CD4-positive, alpha-beta T cell treated with Interleukin-6 at 100 ng/mL for 8 hours (primary cell): ENCODE measurements at regions not wholly inside any gene's neighbourhood (a gene's known extent, or its start where the extent isn't known, plus 50 kb on each side); places are given as distances from the start of the nearest gene placed in this dataset.

Experiments
- DNase-seq: peaks from one replicate; pipeline ENCODE4 v3.0.0-alpha.2; 2020; ENCODE audit warnings: mixed read lengths, low spot score

DNA sequence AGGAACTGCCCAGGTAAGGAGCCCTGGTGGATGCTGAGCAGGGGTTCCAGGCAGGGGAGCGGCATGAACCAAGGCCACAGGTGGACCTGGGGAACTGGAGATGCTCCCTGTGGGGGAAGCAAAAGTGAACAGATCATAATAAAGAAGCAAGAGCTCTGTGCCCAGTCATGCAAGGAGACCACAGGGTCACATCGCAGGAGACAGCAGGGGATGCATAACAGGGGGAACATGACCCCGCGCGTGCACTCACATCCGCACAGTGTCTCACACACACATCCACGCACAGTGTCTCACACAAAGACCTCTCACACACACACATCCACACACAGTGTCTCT is 473.3 kb upstream of the HS6ST1 start:
- DNase-seq: no peak

DNA sequence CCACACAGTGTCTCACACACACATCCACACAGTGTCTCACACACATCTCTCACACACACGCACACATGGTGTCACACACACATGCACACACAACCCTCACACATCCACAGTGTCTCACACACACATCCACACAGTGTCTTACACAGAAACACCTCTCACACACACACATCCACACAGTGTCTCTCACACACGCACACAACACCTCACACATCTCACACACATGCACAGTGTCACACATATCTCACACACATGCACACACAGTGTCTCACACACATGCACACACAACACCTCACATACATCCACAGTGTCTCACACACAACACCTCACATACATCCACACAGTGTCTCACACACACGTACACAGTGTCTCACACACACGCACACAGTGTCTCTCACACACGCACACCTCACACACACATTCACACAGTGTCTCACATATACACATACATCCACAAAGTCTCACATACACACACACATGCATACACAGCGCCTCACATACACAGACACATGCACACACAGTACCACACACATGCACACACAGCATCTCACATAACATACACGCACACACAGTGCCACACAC is 473.9 kb upstream of the HS6ST1 start:
- DNase-seq: no peak

DNA sequence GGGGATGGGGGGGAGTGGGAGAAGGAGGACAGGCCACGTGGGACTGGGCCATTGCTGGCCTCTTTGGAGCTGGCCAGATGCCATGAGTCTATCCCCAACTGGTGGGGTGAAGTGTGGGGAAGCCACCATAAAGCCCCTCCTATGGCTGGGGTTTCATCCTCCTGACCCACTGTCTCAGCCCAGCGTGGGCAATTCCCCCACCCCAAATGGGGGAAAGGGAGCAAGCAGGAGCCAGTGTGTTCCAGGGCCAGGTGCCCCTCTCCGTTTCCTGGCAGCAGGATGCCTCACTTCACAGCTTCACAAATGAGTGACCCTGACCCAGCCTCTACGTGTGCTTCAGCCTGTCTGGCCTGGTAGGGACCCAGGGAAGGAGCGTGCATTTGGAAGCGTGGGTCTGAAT is 474.7 kb upstream of the HS6ST1 start:
- no peak for DNase-seq

DNA sequence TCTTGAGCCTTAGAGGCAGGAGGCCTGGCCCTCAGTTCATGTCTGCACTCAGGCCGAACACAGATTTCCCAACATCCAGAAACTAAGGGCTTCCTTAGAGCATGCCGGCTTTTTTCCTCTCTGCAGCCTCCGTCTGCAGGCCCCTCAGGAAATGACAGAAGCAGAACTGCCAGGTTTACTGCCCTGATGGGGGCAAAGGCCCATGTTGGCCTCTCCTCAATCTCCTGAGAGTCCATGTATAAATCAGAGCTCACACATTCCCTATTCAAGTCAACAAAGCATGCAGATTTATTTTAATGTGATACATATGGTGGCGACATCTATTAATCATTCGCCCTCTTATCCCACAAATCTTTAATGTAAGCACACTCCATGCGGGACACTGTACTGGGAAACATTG is 475.6 kb upstream of the HS6ST1 start:
- no peak for DNase-seq

DNA sequence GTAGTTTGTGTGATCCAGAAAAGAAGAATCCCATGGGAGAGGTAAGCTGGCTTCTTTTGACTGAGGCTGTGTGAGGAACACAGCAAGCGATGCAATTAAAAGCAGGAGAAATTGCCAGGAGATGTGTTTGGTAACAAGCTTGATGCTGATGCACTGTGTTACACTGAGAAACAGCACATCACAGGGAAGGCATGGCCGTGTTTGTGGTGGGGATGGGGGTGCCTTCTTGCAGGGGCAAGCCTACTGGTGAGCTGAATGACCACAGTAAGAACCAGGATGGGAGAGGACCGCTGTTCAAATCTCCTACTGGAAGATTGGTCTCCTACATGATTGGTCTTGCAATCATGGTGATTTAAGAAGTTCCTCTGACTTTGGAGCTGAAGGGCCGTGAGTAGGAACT is 477.7 kb upstream of the HS6ST1 start:
- no peak for DNase-seq

DNA sequence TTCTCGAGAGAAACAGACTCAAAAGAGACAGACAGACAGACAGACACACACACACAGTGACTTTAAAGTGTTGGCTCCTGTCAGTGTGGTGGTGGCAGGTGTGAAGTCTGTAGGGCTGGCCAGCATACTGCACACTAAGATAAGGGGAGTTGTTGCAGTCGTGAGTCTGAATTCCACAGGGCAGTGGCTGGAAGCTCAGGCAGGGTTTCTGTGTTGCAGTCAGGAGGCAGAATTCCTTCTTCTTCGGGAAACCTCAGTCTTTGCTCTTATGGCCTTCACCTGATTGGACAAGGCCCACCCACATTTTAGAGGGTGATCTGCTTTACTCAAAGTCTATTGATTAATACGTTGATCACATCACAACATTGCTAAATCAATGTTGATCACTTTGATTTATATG is 478.4 kb upstream of the HS6ST1 start:
- no peak for DNase-seq

DNA sequence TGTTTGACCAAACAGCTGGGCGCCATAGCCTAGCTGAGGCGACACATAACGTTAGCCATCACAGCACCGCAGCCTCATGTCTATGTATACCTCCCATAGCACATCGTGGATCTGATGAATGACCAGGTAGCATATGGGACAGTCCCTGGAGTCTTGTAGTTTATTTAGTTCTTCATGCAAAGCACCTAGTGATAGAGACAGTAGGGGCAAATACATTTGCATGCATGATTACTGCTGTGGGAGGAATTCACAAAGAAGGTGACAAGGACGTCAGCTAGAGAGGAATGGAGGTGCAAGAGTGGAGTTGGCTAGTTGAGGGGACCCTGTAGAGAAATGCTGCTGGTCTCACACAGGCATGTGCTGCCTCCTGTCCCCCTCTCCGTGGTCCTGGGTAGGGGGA is 478.9 kb upstream of the HS6ST1 start:
- no peak for DNase-seq

DNA sequence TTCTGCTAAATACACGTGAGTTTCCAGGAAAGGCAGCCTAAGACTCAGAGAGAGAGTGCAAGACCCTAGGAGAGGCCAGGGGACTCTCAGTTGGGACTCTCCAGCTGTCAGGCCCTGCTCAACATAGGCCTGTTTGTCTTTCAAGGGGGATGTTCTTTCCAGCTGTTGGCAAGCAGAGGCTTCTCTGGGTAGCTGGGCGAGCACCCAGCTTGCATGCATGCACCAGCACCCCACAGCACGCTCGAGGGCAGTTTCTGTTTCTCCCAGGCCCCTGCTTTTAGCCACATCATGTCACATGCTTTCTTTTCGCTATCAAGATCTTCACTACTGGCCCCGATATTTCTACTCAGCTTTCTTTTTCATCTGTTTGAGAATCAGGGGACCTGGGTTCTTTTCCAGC is 479.3 kb upstream of the HS6ST1 start:
- no peak for DNase-seq

DNA sequence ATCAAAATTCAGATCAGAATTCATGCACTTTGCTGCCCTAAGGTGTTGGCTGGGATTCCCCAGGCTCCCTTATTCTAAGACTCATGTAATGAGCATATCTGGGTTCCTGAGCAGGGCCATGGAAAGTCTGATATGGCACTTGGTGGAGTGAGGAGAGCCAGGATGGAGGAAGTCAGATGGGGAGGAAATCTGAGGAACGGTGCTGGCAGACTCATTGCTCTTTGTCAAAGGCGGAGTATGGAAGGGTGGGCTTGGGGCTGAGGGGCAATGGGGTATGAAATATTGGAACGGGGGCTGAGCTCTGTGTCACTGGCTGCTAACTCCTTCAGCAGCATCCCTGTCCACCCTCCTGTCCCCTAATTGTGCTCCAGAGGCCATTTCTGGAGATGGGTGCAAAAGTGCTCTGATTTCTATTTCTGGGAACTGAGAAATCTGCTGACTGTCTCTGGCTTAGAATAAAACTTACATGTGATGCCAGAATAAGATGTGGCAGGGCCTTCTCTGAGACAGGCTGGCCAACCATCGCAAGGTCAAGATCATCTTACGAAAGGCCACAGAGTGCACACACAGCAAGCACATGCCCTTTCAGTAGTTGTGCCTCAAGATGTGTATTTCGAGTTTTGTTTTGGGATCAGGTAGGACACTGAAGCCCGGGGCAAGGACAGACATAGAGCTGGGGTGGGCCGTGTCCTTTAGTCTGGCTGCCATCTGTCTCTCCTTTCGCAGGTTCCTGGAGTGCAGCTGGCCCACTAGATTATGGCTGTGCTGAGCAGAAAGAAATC is 480.0 kb upstream of the HS6ST1 start:
- no peak for DNase-seq

DNA sequence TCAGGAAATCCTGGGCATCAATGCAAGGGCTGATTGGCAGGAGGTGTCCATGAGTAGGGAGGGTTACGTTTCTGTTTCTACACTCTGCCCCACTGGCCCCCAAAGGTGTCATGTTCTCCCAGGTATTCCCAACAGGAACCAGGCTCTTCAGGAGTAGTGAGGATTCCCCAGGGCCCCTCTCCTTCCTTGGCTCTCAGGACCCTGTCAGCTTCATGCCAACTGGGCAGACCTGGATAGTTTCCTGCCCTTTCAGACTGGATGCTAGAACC is 480.6 kb upstream of the HS6ST1 start:
- DNase-seq: no peak

DNA sequence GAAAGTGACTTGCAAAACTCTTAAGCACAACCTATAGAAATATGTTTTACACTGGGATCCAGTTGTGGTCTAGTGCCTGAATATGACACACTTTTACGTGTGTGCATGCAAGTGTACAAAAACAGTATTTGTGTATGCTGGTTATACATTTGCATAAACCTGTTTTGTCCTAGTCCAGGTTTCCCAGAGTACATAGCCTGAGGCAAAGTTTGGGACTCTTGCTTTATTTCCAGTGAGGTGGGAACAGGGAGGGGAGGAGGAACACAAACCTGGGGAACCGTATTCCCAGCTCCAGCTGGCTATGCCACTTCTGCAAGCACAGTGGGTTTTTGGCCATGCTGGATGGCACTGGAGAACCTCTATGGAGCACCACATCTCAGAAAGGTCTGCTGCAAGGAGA is 481.1 kb upstream of the HS6ST1 start:
- DNase-seq: no peak

DNA sequence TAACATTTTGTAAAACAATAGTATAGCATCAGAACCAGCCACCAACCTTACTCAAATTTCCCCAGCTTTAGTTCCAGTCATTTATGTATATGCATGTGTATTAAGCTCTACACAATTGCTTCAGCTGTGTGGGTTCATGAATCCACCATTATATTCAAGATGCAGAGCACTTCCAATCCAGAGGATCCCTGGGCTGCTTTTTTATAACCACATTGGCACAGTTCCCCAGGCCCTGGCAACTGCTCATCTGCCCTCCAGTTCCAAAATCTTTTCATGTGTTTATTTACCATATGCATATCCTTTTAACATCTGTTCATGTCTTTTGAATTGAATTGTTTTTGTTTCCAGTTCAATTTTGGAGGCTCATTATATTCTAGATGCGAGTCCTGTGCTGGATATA is 482.9 kb upstream of the HS6ST1 start:
- no peak for DNase-seq

DNA sequence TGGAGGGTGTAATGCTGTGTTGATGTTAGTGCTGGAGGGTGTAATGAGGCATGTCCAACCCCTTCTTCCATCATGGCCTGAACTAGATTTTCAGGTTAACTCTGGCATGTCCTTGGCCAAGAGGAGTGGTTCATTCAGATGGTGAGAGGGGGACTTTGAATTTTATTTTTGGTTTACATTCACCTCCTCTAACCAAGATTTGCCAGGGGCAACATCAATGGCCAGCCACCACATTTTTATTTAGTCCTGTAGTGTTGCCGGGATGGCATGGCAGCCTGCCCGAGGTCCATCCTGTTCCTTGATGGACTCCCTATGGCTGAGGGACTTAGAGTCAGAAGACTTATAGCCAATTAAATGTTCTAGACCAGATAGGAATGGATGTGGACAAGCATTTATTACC is 484.6 kb upstream of the HS6ST1 start:
- no peak for DNase-seq

DNA sequence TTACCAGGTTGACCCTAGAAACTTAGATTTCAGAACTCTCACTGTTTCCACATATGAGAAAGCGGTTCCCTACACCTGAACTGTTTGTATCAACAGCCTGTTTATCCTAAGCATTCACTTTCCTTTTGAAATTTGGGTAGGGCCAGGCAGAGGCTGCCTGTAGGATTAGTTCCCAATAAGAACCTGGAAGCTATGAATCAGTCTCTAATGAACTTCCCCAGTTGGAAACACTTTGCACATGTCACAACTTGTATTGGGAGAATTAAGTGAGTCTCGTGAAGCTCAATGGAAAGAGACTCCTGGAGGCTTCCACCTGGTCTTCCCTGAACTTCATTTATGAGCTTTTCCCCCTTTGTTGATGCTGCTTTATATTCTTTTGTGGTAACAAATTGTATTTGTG is 486.6 kb upstream of the HS6ST1 start:
- no peak for DNase-seq

DNA sequence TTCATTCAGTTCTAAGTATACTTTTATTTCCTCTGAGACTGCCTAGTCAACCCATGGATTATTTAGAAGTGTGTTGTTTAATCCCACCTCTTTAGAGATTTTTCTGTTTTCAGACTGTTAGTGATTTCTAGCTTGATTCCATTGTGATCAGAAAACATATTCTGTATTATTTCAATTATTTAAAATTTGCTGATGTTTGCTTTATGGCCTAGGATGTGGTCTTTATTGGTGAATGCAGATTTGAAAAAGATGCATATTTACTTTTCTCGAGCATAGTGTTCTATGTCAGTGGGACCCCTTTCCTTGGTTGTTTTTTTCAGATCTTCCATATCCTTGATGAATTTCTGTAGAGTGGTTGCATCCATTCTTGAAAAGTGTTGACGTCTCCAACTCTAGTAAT is 487.2 kb upstream of the HS6ST1 start:
- DNase-seq: no peak

DNA sequence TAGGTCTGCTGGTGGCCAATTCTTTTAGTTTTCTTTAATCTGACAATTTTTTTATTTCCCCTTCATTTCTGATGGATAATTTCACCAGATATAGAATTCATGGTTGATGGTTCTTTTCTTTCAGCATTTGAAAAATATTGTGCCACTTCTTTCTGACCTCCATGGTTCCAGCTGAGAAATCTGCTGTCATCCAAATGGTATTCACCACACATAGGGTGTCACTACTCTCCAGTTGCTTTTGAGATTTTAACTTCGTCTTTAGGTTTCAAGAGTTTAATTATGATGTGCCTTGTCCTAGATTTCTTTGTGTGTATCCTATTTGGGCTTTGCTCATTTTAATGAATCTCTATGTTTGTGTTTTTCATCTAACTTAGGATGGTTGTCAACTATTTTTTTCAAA is 488.6 kb upstream of the HS6ST1 start:
- DNase-seq: no peak

DNA sequence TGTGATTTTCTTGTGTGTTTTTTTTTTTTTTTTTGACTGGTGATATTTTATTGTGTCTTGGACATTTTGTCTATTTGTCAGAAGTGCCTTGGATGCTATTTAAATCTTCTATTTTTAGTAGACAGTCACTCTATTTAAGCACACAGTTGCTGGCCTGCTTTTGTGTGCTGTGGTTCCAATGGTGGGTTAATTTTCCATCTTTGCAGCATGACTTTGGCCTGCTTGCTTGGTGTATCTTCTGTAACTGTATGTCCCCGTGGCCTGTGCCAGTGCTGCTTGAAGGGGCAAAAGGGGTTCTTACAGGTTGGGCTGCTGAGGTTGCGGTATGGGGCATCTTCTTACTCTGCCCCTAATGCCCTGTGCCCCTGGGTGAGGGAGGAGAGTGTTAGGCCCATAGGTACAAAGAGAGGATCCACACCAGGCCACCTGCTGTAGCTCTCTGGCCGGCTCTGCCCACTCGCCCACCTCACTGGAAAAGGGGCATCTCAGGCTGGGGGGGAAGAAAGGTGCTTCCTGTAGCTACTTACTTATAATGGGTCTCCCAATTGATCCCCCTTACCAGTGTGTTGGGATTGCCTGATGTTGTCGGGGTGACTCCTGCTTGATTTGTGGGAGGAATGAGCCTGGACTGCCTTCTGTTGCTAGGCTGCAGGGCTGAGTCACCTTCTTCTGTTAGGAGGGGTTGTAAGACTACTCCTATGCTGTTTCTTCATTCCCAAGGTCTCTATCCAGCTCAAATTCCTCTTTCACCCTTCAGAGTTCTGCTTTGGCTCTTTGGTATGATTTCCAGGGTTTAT is 490.0 kb upstream of the HS6ST1 start:
- no peak for DNase-seq

DNA sequence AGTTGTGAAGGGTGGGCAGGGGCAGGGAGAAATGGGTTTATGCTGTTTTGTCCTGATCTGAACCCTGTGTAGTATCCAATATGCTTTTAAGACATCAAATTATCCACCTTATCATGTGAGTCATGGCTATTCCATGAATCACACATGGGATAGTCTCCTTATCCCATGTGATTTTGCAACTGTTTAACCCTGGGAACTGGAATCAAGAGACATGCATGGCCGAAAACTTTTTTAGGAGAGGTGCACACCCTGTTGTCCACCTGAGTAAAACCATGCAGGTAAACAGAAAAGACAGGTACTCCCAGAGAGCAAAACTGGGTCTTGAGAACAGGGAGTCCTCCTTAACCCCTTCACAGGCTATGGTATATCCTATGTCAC is 490.6 kb upstream of the HS6ST1 start:
- no peak for DNase-seq

DNA sequence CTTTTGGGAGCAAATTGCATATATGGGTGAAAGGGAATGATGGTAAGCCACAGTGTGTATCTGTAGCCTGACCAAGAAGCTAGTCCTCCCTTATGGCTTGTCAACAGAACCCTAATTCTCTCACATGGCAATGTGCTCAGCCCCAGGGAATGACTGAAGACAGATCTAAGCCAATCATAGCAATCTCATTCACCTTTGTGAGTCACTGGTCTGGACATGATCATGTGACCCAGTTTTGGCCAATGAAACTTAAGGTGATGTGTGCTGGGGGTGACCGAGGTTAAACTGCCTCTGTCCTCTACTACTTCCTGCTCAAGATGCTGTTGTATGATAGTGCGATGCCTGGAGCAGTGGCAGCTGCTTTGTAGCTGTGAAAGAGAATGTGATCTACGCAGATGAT is 491.2 kb upstream of the HS6ST1 start:
- DNase-seq: no peak

DNA sequence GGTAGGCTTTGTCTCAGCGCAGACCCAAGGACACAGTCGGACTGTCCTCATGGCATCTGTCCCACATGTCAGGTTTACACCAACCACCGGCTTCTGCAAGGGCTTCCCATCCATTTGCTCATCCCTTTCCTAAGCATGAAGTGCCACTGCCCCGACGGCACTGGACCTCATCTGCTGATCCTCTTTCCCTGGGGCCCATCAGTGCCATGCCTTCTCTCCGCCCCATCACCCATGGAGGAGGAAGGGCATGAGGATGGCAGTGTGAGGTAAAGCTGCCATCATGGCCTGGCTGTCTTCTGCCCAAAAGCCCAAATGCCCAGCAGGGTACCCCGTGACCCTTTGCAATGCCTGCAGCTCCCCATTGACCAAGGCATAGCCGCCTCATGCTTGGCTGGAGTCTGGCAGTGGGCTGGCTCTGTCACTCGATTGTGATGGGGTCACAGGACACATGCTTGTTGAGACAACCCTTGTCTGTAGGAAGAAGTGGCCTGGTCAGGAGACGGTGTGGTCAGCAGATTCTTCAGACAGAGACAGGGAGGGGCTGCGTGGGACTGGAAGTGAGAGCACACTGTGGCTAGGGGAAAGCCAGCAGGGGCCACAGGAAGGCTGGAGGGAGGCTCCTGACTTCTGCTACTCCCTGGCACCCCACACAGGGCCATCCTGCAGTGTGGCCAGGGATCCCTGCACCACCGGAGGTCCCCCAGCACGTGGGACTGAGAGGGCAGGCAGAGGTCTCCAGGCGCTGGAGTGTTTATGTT is 493.7 kb upstream of the HS6ST1 start:
- DNase-seq: no peak

DNA sequence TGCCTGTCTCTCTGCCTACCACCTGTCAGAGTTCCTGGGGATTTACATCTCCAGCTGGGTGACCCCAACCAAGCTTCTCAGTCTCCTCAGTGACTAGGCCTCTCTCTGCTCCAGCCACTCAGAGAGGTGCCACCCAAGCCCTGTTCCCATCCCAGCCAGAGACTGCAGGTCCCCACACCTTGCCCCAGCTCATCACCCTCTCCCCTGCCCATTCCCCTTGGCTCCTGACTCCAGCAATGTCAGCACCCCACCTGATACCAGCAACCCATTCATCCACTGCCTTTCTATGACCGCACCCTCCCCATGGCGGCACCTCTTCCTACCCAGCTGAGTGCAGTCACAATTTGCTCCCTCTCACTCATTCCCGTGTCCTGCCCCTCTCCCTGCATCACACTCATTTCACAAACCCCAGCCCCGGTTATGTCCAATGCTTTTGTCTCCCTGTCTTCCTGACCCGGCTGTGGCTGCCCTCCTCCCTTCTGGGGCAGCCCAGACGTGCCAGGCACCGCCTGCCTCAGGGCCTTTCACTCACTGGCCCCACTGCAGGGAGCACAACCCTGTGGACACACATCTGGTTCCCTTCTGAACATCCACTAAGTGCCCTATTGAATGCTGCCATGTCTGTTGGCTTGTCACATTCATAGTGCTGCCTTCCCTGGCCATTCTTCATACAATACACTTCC is 494.8 kb upstream of the HS6ST1 start:
- no peak for DNase-seq

DNA sequence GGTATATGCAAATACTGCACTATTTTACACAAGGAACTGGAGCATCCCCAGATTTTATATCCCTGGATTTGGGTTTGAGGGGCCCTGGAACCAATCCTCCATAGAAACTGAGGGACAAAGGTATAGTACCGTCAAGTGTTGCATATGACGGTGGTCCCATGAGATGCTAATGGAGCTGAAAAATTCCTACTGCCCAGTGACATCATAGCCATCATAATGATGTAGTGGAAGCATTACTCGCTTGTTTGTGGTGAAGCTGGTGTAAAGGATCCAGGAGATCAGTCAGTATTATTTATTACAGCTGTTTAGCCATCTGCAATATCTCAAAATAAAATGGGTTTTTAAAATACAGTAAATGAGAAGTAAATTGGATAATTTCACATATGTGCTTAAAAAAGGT is 496.6 kb upstream of the HS6ST1 start:
- DNase-seq: no peak

DNA sequence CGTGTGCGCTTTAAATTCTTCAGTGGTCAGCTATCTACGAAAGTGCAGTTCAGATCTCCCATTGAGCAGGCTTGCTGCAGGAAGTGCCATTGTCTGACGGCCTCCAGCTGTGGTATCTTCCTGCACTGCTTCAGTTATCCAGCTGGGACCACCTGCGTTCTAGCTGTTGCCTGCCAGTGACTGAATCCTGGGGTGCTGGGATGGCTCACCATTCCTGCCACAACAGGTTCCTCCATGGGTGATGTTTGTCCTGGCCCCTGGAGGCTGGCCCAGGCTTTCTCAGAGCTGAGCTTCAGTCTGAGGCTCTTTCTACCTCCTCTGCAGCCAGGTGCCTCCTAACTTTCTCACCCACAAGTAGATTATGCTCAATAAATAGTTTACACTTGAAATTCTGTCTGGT is 498.5 kb upstream of the HS6ST1 start:
- DNase-seq: no peak
